ENCODE measurements at regions not wholly inside any gene's neighbourhood (a gene's known extent, or its start where the extent isn't known, plus 50 kb on each side); places are given as distances from the start of the nearest gene placed in this dataset.

DNA sequence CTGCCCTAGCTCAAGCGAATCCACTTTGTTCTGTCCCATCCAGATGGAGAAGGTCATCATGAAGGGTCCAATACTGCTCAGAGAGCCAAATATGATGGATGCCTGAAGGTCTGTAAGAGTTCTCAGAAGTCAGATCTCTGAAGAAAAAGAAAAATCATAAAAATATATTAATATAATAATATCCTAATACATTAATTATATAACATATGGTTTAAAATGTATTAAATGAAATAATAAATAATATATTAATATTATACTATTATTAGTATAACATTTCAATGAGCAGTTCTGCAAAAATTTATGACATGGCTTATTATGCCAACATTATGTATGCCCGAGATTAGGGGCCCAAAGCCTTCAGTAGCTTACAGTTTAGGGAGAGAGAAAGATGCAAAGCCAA, 78.2 kb upstream of the GPR12 start:
- no TSS peak for BruUV-seq (replicated peaks)
- ChIA-PET POLR2A (no interaction called here), CTCF (ENCODE audit: low intra/inter-chr PET ratio) (no interaction called here)
- in situ Hi-C loops (cut with MboI) (no loop called here), intact Hi-C loops (cut with micrococcal nuclease) (no loop called here)
- no peaks in the 10 kb centered on the region for H3K9me3 ChIP-seq (replicated peaks; ENCODE audit: control insufficient read depth, insufficient read depth, low read depth, low read length)
- H3K9me1 ChIP-seq (ENCODE audit: control insufficient read depth, insufficient read depth, low read length), result no peaks in the 10 kb centered on the region
- H2AFZ ChIP-seq (ENCODE audit: low read depth, low read length), result no peak overlapping the region
- H3K27ac ChIP-seq (ENCODE audit: extremely low read depth, low read depth, low read length), result no peak overlapping the region
- peaks cover 0 to 4% of the 10 kb centered on the region in 2 experiments; a peak in 3 of 5 replicates for H3K27me3 ChIP-seq (ENCODE audit: control insufficient read depth in 2 of 2, insufficient read depth in 2 of 2, low read length in 2 of 2)
- FAIRE-seq (no peak), ATAC-seq (no peak), DNase-seq (ENCODE audit: extremely low read depth in 1 of 4, low spot score in 3 of 4) (no peak)
- no peak overlapping the region for H3K4me2 ChIP-seq (ENCODE audit: insufficient read depth, low read length)
- no peak overlapping the region for H3K9ac ChIP-seq (ENCODE audit: insufficient read depth in 1 of 2, low read depth in 2 of 2, low read length in 2 of 2)
- WGBS (ENCODE audit: insufficient coverage, low coverage, missing lambda C conversion rate), result 0% methylated on average over 2 of the region's 2 CpGs
- H3K79me2 ChIP-seq (ENCODE audit: control insufficient read depth, insufficient read depth, low read length), result no peaks in the 10 kb centered on the region
- H3K4me3 ChIP-seq, result no peak overlapping the region
- H4K20me1 ChIP-seq (replicated peaks; ENCODE audit: control insufficient read depth, insufficient read depth, low read length), result no peaks in the 10 kb centered on the region
- no peaks in the 10 kb centered on the region for H3K36me3 ChIP-seq (ENCODE audit: control insufficient read depth, insufficient read depth, low read length)
- no peaks in the 10 kb centered on the region for H3K4me1 ChIP-seq (replicated peaks in 1 of 2; ENCODE audit: control insufficient read depth in 2 of 2, insufficient read depth in 2 of 2, low read length in 2 of 2)
- no peak for TF ChIP-seq TAF7 (tag; IDR thresholded peaks at IDR 0.05)
- TF ChIP-seq, protein P1, sequence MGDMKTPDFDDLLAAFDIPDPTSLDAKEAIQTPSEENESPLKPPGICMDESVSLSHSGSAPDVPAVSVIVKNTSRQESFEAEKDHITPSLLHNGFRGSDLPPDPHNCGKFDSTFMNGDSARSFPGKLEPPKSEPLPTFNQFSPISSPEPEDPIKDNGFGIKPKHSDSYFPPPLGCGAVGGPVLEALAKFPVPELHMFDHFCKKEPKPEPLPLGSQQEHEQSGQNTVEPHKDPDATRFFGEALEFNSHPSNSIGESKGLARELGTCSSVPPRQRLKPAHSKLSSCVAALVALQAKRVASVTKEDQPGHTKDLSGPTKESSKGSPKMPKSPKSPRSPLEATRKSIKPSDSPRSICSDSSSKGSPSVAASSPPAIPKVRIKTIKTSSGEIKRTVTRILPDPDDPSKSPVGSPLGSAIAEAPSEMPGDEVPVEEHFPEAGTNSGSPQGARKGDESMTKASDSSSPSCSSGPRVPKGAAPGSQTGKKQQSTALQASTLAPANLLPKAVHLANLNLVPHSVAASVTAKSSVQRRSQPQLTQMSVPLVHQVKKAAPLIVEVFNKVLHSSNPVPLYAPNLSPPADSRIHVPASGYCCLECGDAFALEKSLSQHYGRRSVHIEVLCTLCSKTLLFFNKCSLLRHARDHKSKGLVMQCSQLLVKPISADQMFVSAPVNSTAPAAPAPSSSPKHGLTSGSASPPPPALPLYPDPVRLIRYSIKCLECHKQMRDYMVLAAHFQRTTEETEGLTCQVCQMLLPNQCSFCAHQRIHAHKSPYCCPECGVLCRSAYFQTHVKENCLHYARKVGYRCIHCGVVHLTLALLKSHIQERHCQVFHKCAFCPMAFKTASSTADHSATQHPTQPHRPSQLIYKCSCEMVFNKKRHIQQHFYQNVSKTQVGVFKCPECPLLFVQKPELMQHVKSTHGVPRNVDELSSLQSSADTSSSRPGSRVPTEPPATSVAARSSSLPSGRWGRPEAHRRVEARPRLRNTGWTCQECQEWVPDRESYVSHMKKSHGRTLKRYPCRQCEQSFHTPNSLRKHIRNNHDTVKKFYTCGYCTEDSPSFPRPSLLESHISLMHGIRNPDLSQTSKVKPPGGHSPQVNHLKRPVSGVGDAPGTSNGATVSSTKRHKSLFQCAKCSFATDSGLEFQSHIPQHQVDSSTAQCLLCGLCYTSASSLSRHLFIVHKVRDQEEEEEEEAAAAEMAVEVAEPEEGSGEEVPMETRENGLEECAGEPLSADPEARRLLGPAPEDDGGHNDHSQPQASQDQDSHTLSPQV (IDR thresholded peaks at IDR 0.05), result no peak
- TF ChIP-seq NR3C1 (CRISPR knock-in tag; IDR thresholded peaks at IDR 0.05), result no peak
- TF ChIP-seq ETV1 (tag; conservative IDR thresholded peaks at IDR 0.05; ENCODE audit: low read depth), result no peak
- TF ChIP-seq WHSC1 (IDR thresholded peaks at IDR 0.05; ENCODE audit: low read length), result no peak
- TF ChIP-seq, protein P2, sequence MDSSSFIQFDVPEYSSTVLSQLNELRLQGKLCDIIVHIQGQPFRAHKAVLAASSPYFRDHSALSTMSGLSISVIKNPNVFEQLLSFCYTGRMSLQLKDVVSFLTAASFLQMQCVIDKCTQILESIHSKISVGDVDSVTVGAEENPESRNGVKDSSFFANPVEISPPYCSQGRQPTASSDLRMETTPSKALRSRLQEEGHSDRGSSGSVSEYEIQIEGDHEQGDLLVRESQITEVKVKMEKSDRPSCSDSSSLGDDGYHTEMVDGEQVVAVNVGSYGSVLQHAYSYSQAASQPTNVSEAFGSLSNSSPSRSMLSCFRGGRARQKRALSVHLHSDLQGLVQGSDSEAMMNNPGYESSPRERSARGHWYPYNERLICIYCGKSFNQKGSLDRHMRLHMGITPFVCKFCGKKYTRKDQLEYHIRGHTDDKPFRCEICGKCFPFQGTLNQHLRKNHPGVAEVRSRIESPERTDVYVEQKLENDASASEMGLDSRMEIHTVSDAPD (CRISPR knock-in tag; IDR thresholded peaks at IDR 0.05), result no peak
- no peak for TF ChIP-seq ZNF717 (CRISPR knock-in tag; IDR thresholded peaks at IDR 0.05)
- no peak for TF ChIP-seq ZKSCAN3 (CRISPR knock-in tag; IDR thresholded peaks at IDR 0.05)
- TF ChIP-seq ZNF57 (CRISPR knock-in tag; IDR thresholded peaks at IDR 0.05), result no peak
- no peak for TF ChIP-seq CCAR2 (IDR thresholded peaks at IDR 0.05; ENCODE audit: low read depth, low read length)
- TF ChIP-seq HNRNPLL (IDR thresholded peaks at IDR 0.05; ENCODE audit: low read depth, low read length, poor library complexity, severe bottlenecking), result no peak
- no peak for TF ChIP-seq ARID2 (IDR thresholded peaks at IDR 0.05)
- TF ChIP-seq, protein P3, sequence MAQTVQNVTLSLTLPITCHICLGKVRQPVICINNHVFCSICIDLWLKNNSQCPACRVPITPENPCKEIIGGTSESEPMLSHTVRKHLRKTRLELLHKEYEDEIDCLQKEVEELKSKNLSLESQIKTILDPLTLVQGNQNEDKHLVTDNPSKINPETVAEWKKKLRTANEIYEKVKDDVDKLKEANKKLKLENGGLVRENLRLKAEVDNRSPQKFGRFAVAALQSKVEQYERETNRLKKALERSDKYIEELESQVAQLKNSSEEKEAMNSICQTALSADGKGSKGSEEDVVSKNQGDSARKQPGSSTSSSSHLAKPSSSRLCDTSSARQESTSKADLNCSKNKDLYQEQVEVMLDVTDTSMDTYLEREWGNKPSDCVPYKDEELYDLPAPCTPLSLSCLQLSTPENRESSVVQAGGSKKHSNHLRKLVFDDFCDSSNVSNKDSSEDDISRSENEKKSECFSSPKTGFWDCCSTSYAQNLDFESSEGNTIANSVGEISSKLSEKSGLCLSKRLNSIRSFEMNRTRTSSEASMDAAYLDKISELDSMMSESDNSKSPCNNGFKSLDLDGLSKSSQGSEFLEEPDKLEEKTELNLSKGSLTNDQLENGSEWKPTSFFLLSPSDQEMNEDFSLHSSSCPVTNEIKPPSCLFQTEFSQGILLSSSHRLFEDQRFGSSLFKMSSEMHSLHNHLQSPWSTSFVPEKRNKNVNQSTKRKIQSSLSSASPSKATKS (CRISPR knock-in tag; IDR thresholded peaks at IDR 0.05), result no peak
- no peak for TF ChIP-seq HNRNPUL1 (IDR thresholded peaks at IDR 0.05; ENCODE audit: low read length)
- TF ChIP-seq, protein P4, sequence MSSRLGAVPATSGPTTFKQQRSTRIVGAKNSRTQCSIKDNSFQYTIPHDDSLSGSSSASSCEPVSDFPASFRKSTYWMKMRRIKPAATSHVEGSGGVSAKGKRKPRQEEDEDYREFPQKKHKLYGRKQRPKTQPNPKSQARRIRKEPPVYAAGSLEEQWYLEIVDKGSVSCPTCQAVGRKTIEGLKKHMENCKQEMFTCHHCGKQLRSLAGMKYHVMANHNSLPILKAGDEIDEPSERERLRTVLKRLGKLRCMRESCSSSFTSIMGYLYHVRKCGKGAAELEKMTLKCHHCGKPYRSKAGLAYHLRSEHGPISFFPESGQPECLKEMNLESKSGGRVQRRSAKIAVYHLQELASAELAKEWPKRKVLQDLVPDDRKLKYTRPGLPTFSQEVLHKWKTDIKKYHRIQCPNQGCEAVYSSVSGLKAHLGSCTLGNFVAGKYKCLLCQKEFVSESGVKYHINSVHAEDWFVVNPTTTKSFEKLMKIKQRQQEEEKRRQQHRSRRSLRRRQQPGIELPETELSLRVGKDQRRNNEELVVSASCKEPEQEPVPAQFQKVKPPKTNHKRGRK (tag; IDR thresholded peaks at IDR 0.05), result no peak

Data from K562 (cell line).